ENCODE measurements at regions not wholly inside any gene's neighbourhood (a gene's known extent, or its start where the extent isn't known, plus 50 kb on each side); places are given as distances from the start of the nearest gene placed in this dataset.

- no peak overlapping the region for H3K4me3 ChIP-seq (ENCODE audit: low read depth, low read length)
- TF ChIP-seq, protein P1, sequence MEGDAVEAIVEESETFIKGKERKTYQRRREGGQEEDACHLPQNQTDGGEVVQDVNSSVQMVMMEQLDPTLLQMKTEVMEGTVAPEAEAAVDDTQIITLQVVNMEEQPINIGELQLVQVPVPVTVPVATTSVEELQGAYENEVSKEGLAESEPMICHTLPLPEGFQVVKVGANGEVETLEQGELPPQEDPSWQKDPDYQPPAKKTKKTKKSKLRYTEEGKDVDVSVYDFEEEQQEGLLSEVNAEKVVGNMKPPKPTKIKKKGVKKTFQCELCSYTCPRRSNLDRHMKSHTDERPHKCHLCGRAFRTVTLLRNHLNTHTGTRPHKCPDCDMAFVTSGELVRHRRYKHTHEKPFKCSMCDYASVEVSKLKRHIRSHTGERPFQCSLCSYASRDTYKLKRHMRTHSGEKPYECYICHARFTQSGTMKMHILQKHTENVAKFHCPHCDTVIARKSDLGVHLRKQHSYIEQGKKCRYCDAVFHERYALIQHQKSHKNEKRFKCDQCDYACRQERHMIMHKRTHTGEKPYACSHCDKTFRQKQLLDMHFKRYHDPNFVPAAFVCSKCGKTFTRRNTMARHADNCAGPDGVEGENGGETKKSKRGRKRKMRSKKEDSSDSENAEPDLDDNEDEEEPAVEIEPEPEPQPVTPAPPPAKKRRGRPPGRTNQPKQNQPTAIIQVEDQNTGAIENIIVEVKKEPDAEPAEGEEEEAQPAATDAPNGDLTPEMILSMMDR (IDR thresholded peaks at IDR 0.05; ENCODE audit: low read depth, low read length): no peak
- in situ Hi-C loops (cut with HindIII; ENCODE audit: low sequenced_read_pairs): no loop called here
- DNase-seq (ENCODE audit: low read depth, low spot score): no peak
Measured at GRCh38 chrX:109952050-109952449, 50.9 kb upstream of the TMEM164 start.

GRCh38 chrX:109952985-109953905 is 49.7 kb upstream of the TMEM164 start:
- TF ChIP-seq, protein P1 (IDR thresholded peaks at IDR 0.05; ENCODE audit: low read depth, low read length): no peak
- in situ Hi-C loops (cut with HindIII; ENCODE audit: low sequenced_read_pairs): no loop called here
- H3K4me3 ChIP-seq (ENCODE audit: low read depth, low read length): no peak overlapping the region
- DNase-seq (ENCODE audit: low read depth, low spot score): no peak
